AG09309 (cell line): ENCODE measurements at regions not wholly inside any gene's neighbourhood (a gene's known extent, or its start where the extent isn't known, plus 50 kb on each side); places are given as distances from the start of the nearest gene placed in this dataset.
"Not testable (repeated sequence)": the region's sequence is repeated elsewhere in the genome, so short reads cannot be mapped to it uniquely, and the experiment has no call there.

Experiments
- DNase-seq: peaks from one replicate; pipeline ENCODE4 v3.0.0-alpha.2; 2010; ENCODE audit warnings: low read depth
- H3K4me3 ChIP-seq: 2 replicates; pipeline ENCODE4 v1.5.1; 2011; ENCODE audit warnings: mild to moderate bottlenecking, low read depth, low read length, moderate library complexity; ENCODE audit not compliant: control insufficient read depth
- CTCF ChIP-seq: IDR thresholded peaks from 2 replicates; pipeline ENCODE4 v1.5.1; 2011; ENCODE audit warnings: mild to moderate bottlenecking, low read depth, low read length, inconsistent platforms; ENCODE audit not compliant: insufficient read depth, control insufficient read depth; ENCODE audit errors: missing control alignments

GRCh38 chr7:51847461-51848134 is 531.0 kb upstream of the COBL start:
- TF ChIP-seq CTCF: no peak
- DNase-seq: no peak
- H3K4me3 ChIP-seq: no peak overlapping the region

GRCh38 chr7:51839130-51839529 is 522.5 kb upstream of the COBL start:
- not testable (repeated sequence) for H3K4me3 ChIP-seq, DNase-seq

GRCh38 chr7:51827631-51828030 is 511.0 kb upstream of the COBL start:
- no peak overlapping the region for H3K4me3 ChIP-seq
- no peak for DNase-seq
- TF ChIP-seq CTCF: no peak

- DNase-seq: no peak
- H3K4me3 ChIP-seq: no peak overlapping the region
- no peak for TF ChIP-seq CTCF
These were observed 507.4 kb upstream of the COBL start for GRCh38 chr7:51824050-51824449.

GRCh38 chr7:51823437-51823836 is 506.8 kb upstream of the COBL start:
- no peak for DNase-seq
- H3K4me3 ChIP-seq: no peak overlapping the region
- TF ChIP-seq CTCF: no peak

- no peak for DNase-seq
- no peak for TF ChIP-seq CTCF
- no peak overlapping the region for H3K4me3 ChIP-seq
These were observed 501.2 kb upstream of the COBL start for GRCh38 chr7:51817694-51818225.

GRCh38 chr7:51805783-51806431 is 489.3 kb upstream of the COBL start:
- not testable (repeated sequence) for DNase-seq, H3K4me3 ChIP-seq
